Heart left ventricle (tissue), 13 donors: ENCODE measurements at regions not wholly inside any gene's neighbourhood (a gene's known extent, or its start where the extent isn't known, plus 50 kb on each side); places are given as distances from the start of the nearest gene placed in this dataset.

Source experiments
- POLR2A ChIP-seq, 2 donors: fragments of 450-650 bp; IDR thresholded peaks; one replicate each; pipeline ENCODE4 v1.6.1; 2017; ENCODE audit warnings: antibody characterized with exemption in 2 of 2, mild to moderate bottlenecking in 2 of 2, moderate library complexity in 2 of 2
- TF ChIP-seq, protein P1 (sequence below), 12 donors: fragments of 200-600 bp; sonication (generic) in 4 of 12; IDR thresholded peaks; one replicate each; pipeline versions ENCODE4 v1.5.0 to v1.8.0; 2018 to 2022; ENCODE audit warnings: antibody characterized with exemption in 12 of 12, mild to moderate bottlenecking in 5 of 12
- donor health status: ischemic (EF 13 %, LVEDD 7.1; RV severe dilation, severe dysfunction).
- donor health status: DM: no; HTN: yes; CAD: no.
- donor health status: DM: no; HTN: no; CAD: no.
- donor health status: ischemic (EF 25% LVEDD 6.9; RV normal size, moderate dysfunction).
- donor health status: ischemic (EF 25% LVEDD 5.7; RV mildly dilated, moderate dysfunction).
- donor health status: ischemic (EF 35%, LVEDD 5.7; RV mildly dilated, moderate dysfunction).
- donor health status: nonischemic (EF 11% LVEDD 7.7; RV severe dilation, severe dysfunction).
- donor health status: DM: yes; HTN: yes; CAD: no.
- donor health status: PGD.
- donor health status: ischemic (EF 29% LVEDD 5.4; RV normal size, mild dysfunction).
- donor health status: nonischemic (EF 23%, LVEDD 6.1; RV moderate dilation, normal function).

DNA sequence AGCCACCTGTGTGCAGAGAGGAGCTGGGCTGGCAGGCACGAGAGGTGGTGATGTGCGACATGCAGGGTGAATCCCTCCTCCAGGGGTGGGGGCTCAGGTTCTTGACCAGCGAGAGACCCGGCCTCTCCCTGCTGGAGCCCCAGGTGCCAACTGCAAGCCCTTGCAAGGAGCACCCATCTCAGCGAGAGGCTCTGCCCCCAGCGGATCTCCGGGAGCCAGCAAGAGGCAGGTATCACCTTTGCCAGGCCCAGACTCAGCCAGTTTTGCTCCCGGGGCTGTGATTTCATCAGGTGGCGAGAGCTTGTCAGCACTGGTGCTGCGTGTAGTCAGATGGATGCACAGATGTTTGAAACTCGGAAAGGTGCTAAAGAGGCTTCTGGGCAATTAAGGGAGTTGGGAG, 87.7 kb downstream of the TFAP2C start:
- TF ChIP-seq, protein P1, sequence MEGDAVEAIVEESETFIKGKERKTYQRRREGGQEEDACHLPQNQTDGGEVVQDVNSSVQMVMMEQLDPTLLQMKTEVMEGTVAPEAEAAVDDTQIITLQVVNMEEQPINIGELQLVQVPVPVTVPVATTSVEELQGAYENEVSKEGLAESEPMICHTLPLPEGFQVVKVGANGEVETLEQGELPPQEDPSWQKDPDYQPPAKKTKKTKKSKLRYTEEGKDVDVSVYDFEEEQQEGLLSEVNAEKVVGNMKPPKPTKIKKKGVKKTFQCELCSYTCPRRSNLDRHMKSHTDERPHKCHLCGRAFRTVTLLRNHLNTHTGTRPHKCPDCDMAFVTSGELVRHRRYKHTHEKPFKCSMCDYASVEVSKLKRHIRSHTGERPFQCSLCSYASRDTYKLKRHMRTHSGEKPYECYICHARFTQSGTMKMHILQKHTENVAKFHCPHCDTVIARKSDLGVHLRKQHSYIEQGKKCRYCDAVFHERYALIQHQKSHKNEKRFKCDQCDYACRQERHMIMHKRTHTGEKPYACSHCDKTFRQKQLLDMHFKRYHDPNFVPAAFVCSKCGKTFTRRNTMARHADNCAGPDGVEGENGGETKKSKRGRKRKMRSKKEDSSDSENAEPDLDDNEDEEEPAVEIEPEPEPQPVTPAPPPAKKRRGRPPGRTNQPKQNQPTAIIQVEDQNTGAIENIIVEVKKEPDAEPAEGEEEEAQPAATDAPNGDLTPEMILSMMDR (IDR thresholded peaks at IDR 0.05) = no peak
- no peak for TF ChIP-seq POLR2A (IDR thresholded peaks at IDR 0.05)
